Osteoblast (primary cell): ENCODE measurements at regions not wholly inside any gene's neighbourhood (a gene's known extent, or its start where the extent isn't known, plus 50 kb on each side); places are given as distances from the start of the nearest gene placed in this dataset.

Experiments used
- DNase-seq: peaks from one replicate; pipeline ENCODE4 v3.0.0; 2011; ENCODE audit warnings: low spot score, mixed read lengths; ENCODE audit not compliant: insufficient read length; ENCODE audit errors: missing footprints
- H2AFZ ChIP-seq: 2 replicates; pipeline ENCODE4 v1.6.0; 2011; ENCODE audit warnings: mild to moderate bottlenecking, low read length
- H3K27ac ChIP-seq: 2 replicates; pipeline ENCODE4 v1.5.1; 2011; ENCODE audit warnings: mild to moderate bottlenecking, low read depth, low read length, moderate library complexity
- H3K27me3 ChIP-seq: 2 replicates; pipeline ENCODE4 v1.6.0; 2012; ENCODE audit warnings: mild to moderate bottlenecking, control low read depth, inconsistent platforms, low read length, moderate library complexity; ENCODE audit not compliant: insufficient read depth
- H3K36me3 ChIP-seq: 2 replicates; pipeline ENCODE4 v1.5.1; 2011; ENCODE audit warnings: mild to moderate bottlenecking, low read length, control low read depth, moderate library complexity; ENCODE audit not compliant: insufficient read depth
- H3K4me1 ChIP-seq: 2 replicates; pipeline ENCODE4 v1.5.1; 2011; ENCODE audit warnings: mild to moderate bottlenecking, low read length, control low read depth, moderate library complexity; ENCODE audit not compliant: insufficient read depth
- H3K4me2 ChIP-seq: 2 replicates; pipeline ENCODE4 v1.6.0; 2011; ENCODE audit warnings: mild to moderate bottlenecking, low read length; ENCODE audit not compliant: insufficient read depth
- H3K4me3 ChIP-seq: fragments of 200-600 bp; sonication (generic); 3 replicates; pipeline ENCODE4 v1.5.1; 2012; ENCODE audit warnings: mild to moderate bottlenecking, low read length, inconsistent platforms; ENCODE audit not compliant: insufficient read depth
- H3K79me2 ChIP-seq: 2 replicates; pipeline ENCODE4 v1.6.0; 2012; ENCODE audit warnings: mild to moderate bottlenecking, low read length, control low read depth, inconsistent platforms; ENCODE audit not compliant: insufficient read depth
- H3K9me3 ChIP-seq: 2 replicates; pipeline ENCODE4 v1.5.1; 2011; ENCODE audit warnings: low read depth, low read length, control low read depth
- H4K20me1 ChIP-seq: 2 replicates; pipeline ENCODE4 v1.6.0; 2012; ENCODE audit warnings: mild to moderate bottlenecking, low read length, control low read depth; ENCODE audit not compliant: insufficient read depth
- TF ChIP-seq, protein P1 (sequence below): IDR thresholded peaks from 2 replicates; pipeline ENCODE4 v1.5.1; 2011; ENCODE audit warnings: mild to moderate bottlenecking, low read depth, low read length, moderate library complexity; ENCODE audit errors: extremely low read depth

- Histone ChIP-seq H3K79me2 (no peaks in the 10 kb centered on the region), H4K20me1 (no peaks in the 10 kb centered on the region), H3K4me1 (no peaks in the 10 kb centered on the region), H2AFZ (no peak overlapping the region), H3K27ac (no peak overlapping the region), H3K27me3 (no peaks in the 10 kb centered on the region), H3K9me3 (no peaks in the 10 kb centered on the region), H3K4me3 (no peak overlapping the region), H3K36me3 (no peaks in the 10 kb centered on the region), H3K4me2 (no peak overlapping the region)
- no peak for DNase-seq
- TF ChIP-seq, protein P1, sequence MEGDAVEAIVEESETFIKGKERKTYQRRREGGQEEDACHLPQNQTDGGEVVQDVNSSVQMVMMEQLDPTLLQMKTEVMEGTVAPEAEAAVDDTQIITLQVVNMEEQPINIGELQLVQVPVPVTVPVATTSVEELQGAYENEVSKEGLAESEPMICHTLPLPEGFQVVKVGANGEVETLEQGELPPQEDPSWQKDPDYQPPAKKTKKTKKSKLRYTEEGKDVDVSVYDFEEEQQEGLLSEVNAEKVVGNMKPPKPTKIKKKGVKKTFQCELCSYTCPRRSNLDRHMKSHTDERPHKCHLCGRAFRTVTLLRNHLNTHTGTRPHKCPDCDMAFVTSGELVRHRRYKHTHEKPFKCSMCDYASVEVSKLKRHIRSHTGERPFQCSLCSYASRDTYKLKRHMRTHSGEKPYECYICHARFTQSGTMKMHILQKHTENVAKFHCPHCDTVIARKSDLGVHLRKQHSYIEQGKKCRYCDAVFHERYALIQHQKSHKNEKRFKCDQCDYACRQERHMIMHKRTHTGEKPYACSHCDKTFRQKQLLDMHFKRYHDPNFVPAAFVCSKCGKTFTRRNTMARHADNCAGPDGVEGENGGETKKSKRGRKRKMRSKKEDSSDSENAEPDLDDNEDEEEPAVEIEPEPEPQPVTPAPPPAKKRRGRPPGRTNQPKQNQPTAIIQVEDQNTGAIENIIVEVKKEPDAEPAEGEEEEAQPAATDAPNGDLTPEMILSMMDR, result no peak
Observed at GRCh38 chr3:35522450-35522849, 116.9 kb upstream of the ARPP21 start.

DNA sequence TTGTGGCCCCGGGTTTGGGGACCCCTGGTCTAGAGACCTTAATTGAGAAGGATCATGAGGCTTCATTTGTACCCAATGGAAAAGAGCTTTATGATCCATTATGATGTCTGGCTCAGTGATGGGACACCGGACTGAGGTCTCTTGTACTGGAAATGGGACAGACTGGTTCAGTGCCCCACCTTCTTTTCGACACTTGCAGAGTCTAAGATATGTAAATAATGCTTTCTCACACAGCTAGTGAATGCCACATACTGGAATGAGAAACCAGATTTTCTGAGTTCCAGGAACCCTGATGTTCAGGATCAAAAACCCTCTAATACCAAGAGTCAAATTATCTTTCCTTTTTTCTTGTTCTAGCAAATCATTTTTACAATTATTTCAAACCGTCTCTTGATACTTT is 116.3 kb upstream of the ARPP21 start:
- no peaks in the 10 kb centered on the region for H3K27me3 ChIP-seq
- H3K9me3 ChIP-seq, result no peaks in the 10 kb centered on the region
- TF ChIP-seq, protein P1, result no peak
- H3K4me3 ChIP-seq, result no peak overlapping the region
- no peaks in the 10 kb centered on the region for H3K79me2 ChIP-seq
- H2AFZ ChIP-seq, result no peak overlapping the region
- H4K20me1 ChIP-seq, result no peaks in the 10 kb centered on the region
- no peak overlapping the region for H3K27ac ChIP-seq
- no peaks in the 10 kb centered on the region for H3K4me1 ChIP-seq
- H3K4me2 ChIP-seq, result no peak overlapping the region
- DNase-seq, result no peak
- H3K36me3 ChIP-seq, result no peaks in the 10 kb centered on the region

DNA sequence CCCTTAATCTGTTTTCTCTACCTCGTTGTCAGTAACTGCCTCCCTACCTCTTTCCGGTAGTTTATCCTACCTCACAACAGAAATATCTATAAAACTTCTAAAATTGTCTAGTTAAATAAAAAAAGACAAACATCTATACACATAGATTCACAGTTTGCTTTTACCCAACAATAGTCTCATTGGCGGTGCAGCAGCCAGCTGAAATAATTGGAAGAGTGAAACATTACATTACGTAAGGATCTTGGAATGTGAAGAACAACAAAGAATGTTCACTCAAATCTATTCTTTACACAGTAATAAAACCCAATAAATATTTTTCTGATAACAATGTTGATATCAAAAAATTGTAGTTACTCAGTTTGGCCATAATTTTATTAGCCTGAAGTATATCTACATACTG is 115.5 kb upstream of the ARPP21 start:
- Histone ChIP-seq H3K27me3 (no peaks in the 10 kb centered on the region), H3K27ac (no peak overlapping the region), H3K4me2 (no peak overlapping the region), H3K79me2 (no peaks in the 10 kb centered on the region), H3K4me3 (no peak overlapping the region), H3K36me3 (no peaks in the 10 kb centered on the region), H2AFZ (no peak overlapping the region), H3K9me3 (no peaks in the 10 kb centered on the region), H3K4me1 (no peaks in the 10 kb centered on the region), H4K20me1 (no peaks in the 10 kb centered on the region)
- no peak for DNase-seq
- TF ChIP-seq, protein P1, result no peak

DNA sequence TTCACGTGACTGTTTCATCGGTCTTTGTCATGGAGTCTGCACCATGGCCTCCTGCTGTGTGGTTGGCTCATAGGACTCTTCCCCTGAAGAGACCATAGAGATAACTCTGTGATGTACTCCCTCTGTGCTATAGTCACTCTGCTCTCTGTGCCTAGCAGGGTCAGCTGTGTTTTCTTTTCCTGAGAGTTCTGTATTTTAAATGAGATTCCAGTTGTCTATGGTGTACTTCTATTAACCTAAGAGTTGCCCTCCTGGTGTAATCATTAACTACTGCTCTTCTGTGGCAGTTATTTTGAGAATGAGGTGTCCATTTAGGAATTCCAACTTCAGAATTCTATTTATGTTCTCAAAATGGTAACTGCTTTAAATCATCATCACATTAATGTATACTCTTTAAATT is 114.5 kb upstream of the ARPP21 start:
- TF ChIP-seq, protein P1, result no peak
- H3K4me2 ChIP-seq, result no peak overlapping the region
- no peak overlapping the region for H3K27ac ChIP-seq
- no peaks in the 10 kb centered on the region for H3K79me2 ChIP-seq
- H3K4me3 ChIP-seq, result no peak overlapping the region
- H3K36me3 ChIP-seq, result no peaks in the 10 kb centered on the region
- no peaks in the 10 kb centered on the region for H4K20me1 ChIP-seq
- H3K27me3 ChIP-seq, result no peaks in the 10 kb centered on the region
- H2AFZ ChIP-seq, result no peak overlapping the region
- H3K4me1 ChIP-seq, result no peaks in the 10 kb centered on the region
- H3K9me3 ChIP-seq, result no peaks in the 10 kb centered on the region
- no peak for DNase-seq
